ENCODE measurements at regions not wholly inside any gene's neighbourhood (a gene's known extent, or its start where the extent isn't known, plus 50 kb on each side); places are given as distances from the start of the nearest gene placed in this dataset.

- Histone ChIP-seq H3K36me3 (ENCODE audit: low read depth) (no peaks in the 10 kb centered on the region), H3K4me3 (ENCODE audit: severe bottlenecking) (no peak overlapping the region), H3K4me1 (ENCODE audit: insufficient read depth, poor library complexity, severe bottlenecking) (no peaks in the 10 kb centered on the region), H3K9me3 (ENCODE audit: severe bottlenecking) (no peaks in the 10 kb centered on the region), H3K27me3 (ENCODE audit: insufficient read depth, poor library complexity, severe bottlenecking) (no peaks in the 10 kb centered on the region), H3K27ac (ENCODE audit: poor library complexity, severe bottlenecking) (no peak overlapping the region)
- ATAC-seq (ENCODE audit: low read depth) = no peak
- no peak for DNase-seq (ENCODE audit: low spot score)
- TF ChIP-seq CTCF (IDR thresholded peaks at IDR 0.05; ENCODE audit: poor library complexity, severe bottlenecking) = no peak
These were observed 293.9 kb downstream of the RPAP3 start for GRCh38 chr12:47411966-47412365.

GRCh38 chr12:47410862-47411261 is 295.0 kb downstream of the RPAP3 start:
- H3K9me3 ChIP-seq (ENCODE audit: severe bottlenecking) = no peaks in the 10 kb centered on the region
- H3K27ac ChIP-seq (ENCODE audit: poor library complexity, severe bottlenecking) = no peak overlapping the region
- no peak for TF ChIP-seq CTCF (IDR thresholded peaks at IDR 0.05; ENCODE audit: poor library complexity, severe bottlenecking)
- DNase-seq (ENCODE audit: low spot score) (no peak), ATAC-seq (ENCODE audit: low read depth) (no peak)
- no peaks in the 10 kb centered on the region for H3K36me3 ChIP-seq (ENCODE audit: low read depth)
- no peaks in the 10 kb centered on the region for H3K4me1 ChIP-seq (ENCODE audit: insufficient read depth, poor library complexity, severe bottlenecking)
- no peaks in the 10 kb centered on the region for H3K27me3 ChIP-seq (ENCODE audit: insufficient read depth, poor library complexity, severe bottlenecking)
- H3K4me3 ChIP-seq (ENCODE audit: severe bottlenecking) = no peak overlapping the region

- no peak overlapping the region for H3K4me3 ChIP-seq (ENCODE audit: severe bottlenecking)
- H3K27ac ChIP-seq (ENCODE audit: poor library complexity, severe bottlenecking) = no peak overlapping the region
- no peaks in the 10 kb centered on the region for H3K27me3 ChIP-seq (ENCODE audit: insufficient read depth, poor library complexity, severe bottlenecking)
- no peaks in the 10 kb centered on the region for H3K4me1 ChIP-seq (ENCODE audit: insufficient read depth, poor library complexity, severe bottlenecking)
- TF ChIP-seq CTCF (IDR thresholded peaks at IDR 0.05; ENCODE audit: poor library complexity, severe bottlenecking) = no peak
- DNase-seq (ENCODE audit: low spot score) = no peak
- H3K36me3 ChIP-seq (ENCODE audit: low read depth) = no peaks in the 10 kb centered on the region
- H3K9me3 ChIP-seq (ENCODE audit: severe bottlenecking) = no peaks in the 10 kb centered on the region
- ATAC-seq (ENCODE audit: low read depth) = no peak
These were observed 295.4 kb downstream of the RPAP3 start for GRCh38 chr12:47410383-47410782.

- Histone ChIP-seq H3K27ac (ENCODE audit: poor library complexity, severe bottlenecking) (no peak overlapping the region), H3K4me3 (ENCODE audit: severe bottlenecking) (no peak overlapping the region), H3K4me1 (ENCODE audit: insufficient read depth, poor library complexity, severe bottlenecking) (no peaks in the 10 kb centered on the region), H3K36me3 (ENCODE audit: low read depth) (no peaks in the 10 kb centered on the region), H3K9me3 (ENCODE audit: severe bottlenecking) (no peaks in the 10 kb centered on the region), H3K27me3 (ENCODE audit: insufficient read depth, poor library complexity, severe bottlenecking) (no peaks in the 10 kb centered on the region)
- no peak for DNase-seq (ENCODE audit: low spot score)
- TF ChIP-seq CTCF (IDR thresholded peaks at IDR 0.05; ENCODE audit: poor library complexity, severe bottlenecking) = no peak
- no peak for ATAC-seq (ENCODE audit: low read depth)
These were observed 296.4 kb downstream of the RPAP3 start for GRCh38 chr12:47409310-47409987.

- ATAC-seq (ENCODE audit: low read depth) = peak; percentile 76
- DNase-seq (ENCODE audit: low spot score) = no peak
- H3K4me1 ChIP-seq (ENCODE audit: insufficient read depth, poor library complexity, severe bottlenecking) = no peaks in the 10 kb centered on the region
- no peaks in the 10 kb centered on the region for H3K9me3 ChIP-seq (ENCODE audit: severe bottlenecking)
- H3K27ac ChIP-seq (ENCODE audit: poor library complexity, severe bottlenecking) = no peak overlapping the region
- H3K27me3 ChIP-seq (ENCODE audit: insufficient read depth, poor library complexity, severe bottlenecking) = no peaks in the 10 kb centered on the region
- H3K4me3 ChIP-seq (ENCODE audit: severe bottlenecking) = no peak overlapping the region
- H3K36me3 ChIP-seq (ENCODE audit: low read depth) = no peaks in the 10 kb centered on the region
- peak; percentile 66 for TF ChIP-seq CTCF (IDR thresholded peaks at IDR 0.05; ENCODE audit: poor library complexity, severe bottlenecking)
These were observed 297.5 kb downstream of the RPAP3 start for GRCh38 chr12:47408171-47408871.

All from RWPE2 (cell line).